ENCODE measurements at regions not wholly inside any gene's neighbourhood (a gene's known extent, or its start where the extent isn't known, plus 50 kb on each side); places are given as distances from the start of the nearest gene placed in this dataset.

DNA sequence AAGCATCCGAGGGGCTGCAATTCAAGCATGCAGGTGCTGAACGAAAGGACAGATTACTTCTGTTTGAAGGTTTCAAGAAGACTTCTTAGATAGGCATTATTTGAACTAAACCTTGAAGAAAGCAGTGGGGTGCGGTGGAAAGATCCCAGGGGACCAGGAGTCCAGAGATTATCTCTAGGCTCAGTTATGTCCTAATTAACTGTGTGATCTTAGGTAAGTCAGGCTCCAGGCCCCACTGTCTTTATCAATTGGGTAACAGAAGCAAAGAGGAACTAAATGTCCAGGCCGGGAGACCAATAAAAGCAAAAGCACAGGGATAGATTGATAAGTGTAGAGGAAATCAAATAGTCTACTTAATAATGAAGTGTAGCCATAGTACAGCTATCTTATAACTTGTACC is 72.9 kb upstream of the CDC42BPA start:
- H3K36me3 ChIP-seq (ENCODE audit: insufficient read depth in 1 of 2, low read depth in 1 of 2): no peaks in the 10 kb centered on the region
- no peak overlapping the region for H3K27ac ChIP-seq
- ATAC-seq: no peak
- no peaks in the 10 kb centered on the region for H3K27me3 ChIP-seq (ENCODE audit: insufficient read depth in 3 of 3, low read length in 2 of 3)
- WGBS, 3 donors: 88 to 94% (median 93%) methylated on average over 4 of the region's 4 CpGs
- no peaks in the 10 kb centered on the region for H3K4me1 ChIP-seq
- intact Hi-C loops (cut with DNase I): no loop called here
- TF ChIP-seq, protein P1, sequence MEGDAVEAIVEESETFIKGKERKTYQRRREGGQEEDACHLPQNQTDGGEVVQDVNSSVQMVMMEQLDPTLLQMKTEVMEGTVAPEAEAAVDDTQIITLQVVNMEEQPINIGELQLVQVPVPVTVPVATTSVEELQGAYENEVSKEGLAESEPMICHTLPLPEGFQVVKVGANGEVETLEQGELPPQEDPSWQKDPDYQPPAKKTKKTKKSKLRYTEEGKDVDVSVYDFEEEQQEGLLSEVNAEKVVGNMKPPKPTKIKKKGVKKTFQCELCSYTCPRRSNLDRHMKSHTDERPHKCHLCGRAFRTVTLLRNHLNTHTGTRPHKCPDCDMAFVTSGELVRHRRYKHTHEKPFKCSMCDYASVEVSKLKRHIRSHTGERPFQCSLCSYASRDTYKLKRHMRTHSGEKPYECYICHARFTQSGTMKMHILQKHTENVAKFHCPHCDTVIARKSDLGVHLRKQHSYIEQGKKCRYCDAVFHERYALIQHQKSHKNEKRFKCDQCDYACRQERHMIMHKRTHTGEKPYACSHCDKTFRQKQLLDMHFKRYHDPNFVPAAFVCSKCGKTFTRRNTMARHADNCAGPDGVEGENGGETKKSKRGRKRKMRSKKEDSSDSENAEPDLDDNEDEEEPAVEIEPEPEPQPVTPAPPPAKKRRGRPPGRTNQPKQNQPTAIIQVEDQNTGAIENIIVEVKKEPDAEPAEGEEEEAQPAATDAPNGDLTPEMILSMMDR (IDR thresholded peaks at IDR 0.05): no peak
- no peaks in the 10 kb centered on the region for H3K9me3 ChIP-seq
- DNase-seq: no peak
- H3K4me3 ChIP-seq: no peak overlapping the region

- no peaks in the 10 kb centered on the region for H3K4me1 ChIP-seq
- H3K36me3 ChIP-seq (ENCODE audit: insufficient read depth in 1 of 2, low read depth in 1 of 2): no peaks in the 10 kb centered on the region
- no peaks in the 10 kb centered on the region for H3K9me3 ChIP-seq
- no peaks in the 10 kb centered on the region for H3K27me3 ChIP-seq (ENCODE audit: insufficient read depth in 3 of 3, low read length in 2 of 3)
- no peak for DNase-seq
- TF ChIP-seq, protein P1 (IDR thresholded peaks at IDR 0.05): no peak
- 51 to 66% (median 64%) methylated on average over 2 of the region's 2 CpGs for WGBS, 3 donors
- no peak overlapping the region for H3K4me3 ChIP-seq
- ATAC-seq: no peak
- intact Hi-C loops (cut with DNase I): no loop called here
- H3K27ac ChIP-seq: no peak overlapping the region
These were observed 72.2 kb upstream of the CDC42BPA start for GRCh38 chr1:227390525-227390924.

DNA sequence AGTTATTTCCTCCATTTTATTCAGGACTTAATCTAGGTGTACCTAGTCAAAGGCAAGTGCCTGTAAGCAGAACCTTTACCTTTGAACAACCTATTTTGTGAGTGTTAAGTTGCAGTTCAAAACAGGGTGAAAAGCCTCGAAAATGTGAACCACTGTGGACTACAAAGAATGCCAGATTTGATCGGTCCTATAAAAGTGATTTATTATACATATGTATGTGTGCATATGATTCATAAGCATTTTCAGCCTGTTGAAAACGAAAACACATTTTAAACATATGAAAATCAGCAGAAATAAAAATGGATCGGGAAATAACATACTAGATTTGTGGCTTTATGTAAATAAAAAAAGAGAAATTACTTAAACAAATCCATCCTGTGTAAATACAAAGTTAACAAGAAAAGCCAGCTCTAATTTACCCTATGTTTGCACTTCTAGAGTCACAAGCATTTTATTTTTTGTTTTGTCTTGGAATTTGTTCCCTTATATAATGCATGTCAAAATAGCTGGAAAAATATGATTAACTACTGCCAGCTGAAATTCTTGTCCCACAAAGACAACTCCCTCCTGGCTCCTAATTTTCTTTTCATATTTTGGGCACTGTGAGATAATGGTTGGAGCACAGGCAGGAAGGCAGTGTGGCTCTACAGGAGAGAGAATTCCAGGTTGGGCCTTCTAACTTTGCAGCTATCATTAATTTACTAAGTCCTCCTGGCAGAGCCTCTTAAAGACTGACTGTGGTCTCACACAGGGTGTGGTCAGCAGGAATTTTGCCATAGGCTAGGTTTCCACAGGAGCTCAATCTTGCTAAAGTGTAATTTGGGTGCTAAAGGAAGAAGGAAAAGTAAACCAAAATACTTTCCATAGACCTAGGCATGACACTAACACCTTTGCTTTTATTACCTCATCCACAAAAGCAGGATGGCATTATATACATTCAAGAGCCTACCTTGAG is 70.2 kb upstream of the CDC42BPA start:
- Histone ChIP-seq H3K27ac (no peak overlapping the region), H3K4me1 (no peaks in the 10 kb centered on the region), H3K36me3 (ENCODE audit: insufficient read depth in 1 of 2, low read depth in 1 of 2) (no peaks in the 10 kb centered on the region), H3K9me3 (no peaks in the 10 kb centered on the region), H3K4me3 (no peak overlapping the region), H3K27me3 (ENCODE audit: insufficient read depth in 3 of 3, low read length in 2 of 3) (no peaks in the 10 kb centered on the region)
- 58 to 62% (median 59%) methylated on average over 4 of the region's 4 CpGs for whole genome bisulfite sequencing, 3 donors
- TF ChIP-seq, protein P1 (IDR thresholded peaks at IDR 0.05): no peak
- intact Hi-C loops (cut with DNase I): no loop called here
- DNase-seq (no peak), ATAC-seq (no peak)

DNA sequence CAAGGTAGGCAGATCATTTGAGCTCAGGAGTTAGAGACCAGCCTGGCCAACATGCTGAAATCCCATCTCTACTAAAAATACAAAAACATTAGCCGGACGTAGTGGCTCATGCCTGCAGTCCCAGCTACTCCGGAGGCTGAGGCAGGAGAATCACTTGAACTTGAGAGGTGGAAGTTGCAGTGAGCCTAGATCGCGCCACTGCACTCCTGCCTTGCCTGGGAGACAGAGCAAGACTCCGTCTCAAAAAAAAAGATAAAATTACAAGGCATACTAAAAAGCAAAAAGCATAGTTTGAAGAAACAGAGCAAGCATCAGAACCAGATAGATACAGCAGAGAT is 61.2 kb upstream of the CDC42BPA start:
- no peak for DNase-seq
- intact Hi-C loops (cut with DNase I): no loop called here
- Histone ChIP-seq H3K27me3 (ENCODE audit: insufficient read depth in 3 of 3, low read length in 2 of 3) (no peaks in the 10 kb centered on the region), H3K27ac (no peak overlapping the region), H3K36me3 (ENCODE audit: insufficient read depth in 1 of 2, low read depth in 1 of 2) (no peaks in the 10 kb centered on the region), H3K4me1 (peaks cover 12% of the 10 kb centered on the region), H3K4me3 (no peak overlapping the region), H3K9me3 (no peaks in the 10 kb centered on the region)
- no peak for ATAC-seq
- WGBS, 3 donors: 43 to 76% (median 48%) methylated on average over 6 of the region's 6 CpGs
- TF ChIP-seq, protein P1 (IDR thresholded peaks at IDR 0.05): no peak

All from psoas muscle (tissue), 7 donors.